Retinal pigment epithelial cell (primary cell): ENCODE measurements at regions not wholly inside any gene's neighbourhood (a gene's known extent, or its start where the extent isn't known, plus 50 kb on each side); places are given as distances from the start of the nearest gene placed in this dataset.

Experiments used
- DNase-seq: peaks from one replicate; pipeline ENCODE4 v3.0.0-alpha.2; 2010; ENCODE audit warnings: low read depth
- H3K4me3 ChIP-seq: 2 replicates; pipeline ENCODE4 v1.5.1; 2011; ENCODE audit warnings: mild to moderate bottlenecking, low read length, control low read depth, moderate library complexity
- CTCF ChIP-seq: conservative IDR thresholded peaks from 2 replicates; pipeline ENCODE4 v1.5.1; 2011; ENCODE audit warnings: low read depth, low read length, control low read depth, inconsistent platforms

GRCh38 chr3:195004512-195005250 lies 266.3 kb downstream of the XXYLT1 start:
- no peak for TF ChIP-seq CTCF
- H3K4me3 ChIP-seq, result no peak overlapping the region
- DNase-seq, result no peak

GRCh38 chr3:195005251-195005620 lies 265.7 kb downstream of the XXYLT1 start:
- TF ChIP-seq CTCF, result no peak
- H3K4me3 ChIP-seq, result no peak overlapping the region
- no peak for DNase-seq

- DNase-seq, result no peak
- no peak for TF ChIP-seq CTCF
- no peak overlapping the region for H3K4me3 ChIP-seq
Observed at GRCh38 chr3:195005759-195006510, 265.0 kb downstream of the XXYLT1 start.

GRCh38 chr3:195007151-195007550 lies 263.8 kb downstream of the XXYLT1 start:
- no peak for DNase-seq
- TF ChIP-seq CTCF, result no peak
- H3K4me3 ChIP-seq, result no peak overlapping the region

GRCh38 chr3:195007766-195008165 lies 263.2 kb downstream of the XXYLT1 start:
- no peak for TF ChIP-seq CTCF
- no peak for DNase-seq
- no peak overlapping the region for H3K4me3 ChIP-seq

GRCh38 chr3:195008816-195009215 lies 262.1 kb downstream of the XXYLT1 start:
- no peak overlapping the region for H3K4me3 ChIP-seq
- DNase-seq, result no peak
- TF ChIP-seq CTCF, result no peak

GRCh38 chr3:195009616-195010015 lies 261.3 kb downstream of the XXYLT1 start:
- no peak overlapping the region for H3K4me3 ChIP-seq
- DNase-seq, result no peak
- TF ChIP-seq CTCF, result no peak
